SH-SY5Y (cell line): ENCODE measurements at regions not wholly inside any gene's neighbourhood (a gene's known extent, or its start where the extent isn't known, plus 50 kb on each side); places are given as distances from the start of the nearest gene placed in this dataset.

Experiments
- GATA2 ChIP-seq: IDR thresholded peaks from 2 replicates; pipeline ENCODE4 v1.6.1; 2011; ENCODE audit warnings: mild to moderate bottlenecking, low read depth, low read length
- GATA3 ChIP-seq: IDR thresholded peaks from 2 replicates; pipeline ENCODE4 v1.6.1; 2011; ENCODE audit warnings: low read depth, mild to moderate bottlenecking, low read length, moderate library complexity

DNA sequence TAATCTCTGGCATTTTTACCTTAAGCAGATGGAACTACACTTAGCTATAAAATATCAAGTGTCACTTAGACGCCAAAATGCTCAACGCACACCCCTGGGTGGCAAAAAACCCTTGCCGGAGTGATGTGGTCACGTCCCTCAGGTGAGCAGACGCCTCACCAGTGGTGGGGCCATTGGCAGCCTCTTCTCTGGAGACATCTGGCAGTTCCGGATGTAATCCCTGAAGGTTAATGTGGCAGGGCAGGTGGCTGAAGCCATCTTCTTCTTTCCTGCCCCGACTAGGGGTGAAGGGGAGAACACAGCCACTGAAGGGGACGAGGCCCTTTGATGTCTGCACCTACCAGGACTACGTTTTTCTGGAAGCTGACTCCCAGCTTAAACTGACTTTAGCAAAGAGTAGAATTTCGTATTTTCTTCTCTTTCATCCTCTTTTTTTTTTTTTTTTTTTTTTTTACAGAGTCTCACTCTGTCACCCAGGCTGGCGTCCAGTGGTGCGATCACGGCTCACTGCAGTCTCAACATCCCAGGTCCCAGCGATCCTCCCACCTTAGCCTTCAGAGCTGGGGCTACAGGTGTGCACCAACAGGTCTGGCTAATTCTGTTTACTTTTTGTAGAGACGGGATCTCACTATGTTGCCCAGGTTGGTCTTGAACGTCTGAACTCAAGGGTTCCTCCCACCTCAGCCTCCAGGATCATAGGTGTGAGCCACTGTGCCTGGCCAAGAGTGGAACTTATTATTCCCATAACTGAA, 152.1 kb downstream of the TTLL2 start:
- TF ChIP-seq GATA2, result no peak
- TF ChIP-seq GATA3, result no peak
